Spleen (tissue), 7 donors: ENCODE measurements at regions not wholly inside any gene's neighbourhood (a gene's known extent, or its start where the extent isn't known, plus 50 kb on each side); places are given as distances from the start of the nearest gene placed in this dataset.

Experiments
- CTCF ChIP-seq, 11 experiments: fragments of 200-600 bp in 7 of 11; fragments of 450-650 bp in 4 of 11; sonication (generic) in 4 of 11; IDR thresholded peaks in 8 of 11; conservative IDR thresholded peaks in 3 of 11; 1 replicate in 7 of 11; 2 replicates in 4 of 11; pipeline versions ENCODE4 v1.4.0 to v1.8.0; 2016 to 2021; ENCODE audit warnings: antibody characterized with exemption in 11 of 11, inconsistent platforms in 4 of 11, mild to moderate bottlenecking in 1 of 11
- POLR2A ChIP-seq, 3 donors: fragments of 450-650 bp; IDR thresholded peaks; one replicate each; pipeline ENCODE4 v1.5.1; 2017; ENCODE audit warnings: antibody characterized with exemption in 3 of 3, mild to moderate bottlenecking in 1 of 3
- POLR2AphosphoS5 ChIP-seq, 3 donors: sonication (generic); formaldehyde crosslinking; IDR thresholded peaks; one replicate each; pipeline ENCODE4 v1.5.1; 2017; ENCODE audit warnings: antibody characterized with exemption in 3 of 3
- donor health status: DM: no; HTN: no; CAD: no; lungs with moderate emphysema.
- donor health status: DM: no; HTN: no; CAD: no.
- donor health status: DM: no; HTN: no; CAD: no.

GRCh38 chr1:234763910-234764309 is 153.9 kb upstream of the IRF2BP2 start:
- no peak for TF ChIP-seq CTCF (IDR thresholded peaks at IDR 0.05 in 8 of 11, conservative IDR thresholded peaks at IDR 0.05 in 3 of 11)
- TF ChIP-seq POLR2A (IDR thresholded peaks at IDR 0.05): no peak
- TF ChIP-seq POLR2AphosphoS5 (IDR thresholded peaks at IDR 0.05): peak in 2 of 3 donors; percentile 46 to 58
